SU-DHL-6 (cell line): ENCODE measurements at regions not wholly inside any gene's neighbourhood (a gene's known extent, or its start where the extent isn't known, plus 50 kb on each side); places are given as distances from the start of the nearest gene placed in this dataset.

Experiments used
- H2AFZ ChIP-seq: fragments of 200-600 bp; sonication (generic); 2 replicates; pipeline ENCODE4 v1.6.1; 2014; ENCODE audit warnings: low read depth, mild to moderate bottlenecking, moderate library complexity, mixed read lengths, antibody characterized with exemption, low read length; ENCODE audit not compliant: severe bottlenecking
- H3F3A ChIP-seq: fragments of 200-600 bp; shearing (Covaris generic); 2 replicates; pipeline ENCODE4 v1.6.0; 2016; ENCODE audit warnings: antibody characterized with exemption, mild to moderate bottlenecking; ENCODE audit not compliant: insufficient read depth
- H3K27ac ChIP-seq: fragments of 200-600 bp; sonication (generic); 2 replicates; pipeline ENCODE4 v1.5.1; 2016; ENCODE audit warnings: low read depth, mild to moderate bottlenecking, low read length, moderate library complexity, mixed read lengths
- H3K27me3 ChIP-seq: fragments of 200-600 bp; sonication (generic), shearing (Covaris generic); 2 replicates; pipeline ENCODE4 v1.6.0; 2014; ENCODE audit warnings: mild to moderate bottlenecking, low read length
- H3K36me3 ChIP-seq: fragments of 200-600 bp; sonication (generic); 2 replicates; pipeline ENCODE4 v1.6.1; 2014; ENCODE audit warnings: mild to moderate bottlenecking, low read length, mixed read lengths
- H3K4me2 ChIP-seq: fragments of 300-600, 200-600 bp; shearing (Covaris generic), sonication (generic); 2 replicates; pipeline ENCODE4 v1.6.0; 2014; ENCODE audit warnings: low read length, low read depth, mild to moderate bottlenecking; ENCODE audit not compliant: poor library complexity, severe bottlenecking
- H3K4me3 ChIP-seq: fragments of 200-600 bp; sonication (generic); 2 replicates; pipeline ENCODE4 v1.5.1; 2014; ENCODE audit warnings: antibody characterized with exemption, low read length, mild to moderate bottlenecking, mixed read lengths; ENCODE audit not compliant: insufficient read depth, poor library complexity, severe bottlenecking
- H3K79me2 ChIP-seq: fragments of 200-600 bp; sonication (generic); 2 replicates; pipeline ENCODE4 v1.6.1; 2014; ENCODE audit warnings: mild to moderate bottlenecking, low read length, moderate library complexity; ENCODE audit not compliant: insufficient read depth
- H3K9ac ChIP-seq: fragments of 200-600 bp; sonication (generic); 2 replicates; pipeline ENCODE4 v1.7.0; 2014; ENCODE audit warnings: mild to moderate bottlenecking, low read length
- H3K9me2 ChIP-seq: fragments of 200-600 bp; sonication (generic); replicated peaks from 2 replicates; pipeline ENCODE4 v1.6.1; 2014; ENCODE audit warnings: low read length; ENCODE audit not compliant: insufficient read depth
- H3K9me3 ChIP-seq: fragments of 200-600 bp; sonication (generic); 2 replicates; pipeline ENCODE4 v1.6.1; 2014; ENCODE audit warnings: low read length, mixed read lengths; ENCODE audit not compliant: insufficient read depth
- H4K20me1 ChIP-seq: fragments of 200-600 bp; sonication (generic); 2 replicates; pipeline ENCODE4 v1.6.1; 2014; ENCODE audit warnings: low read depth, mild to moderate bottlenecking, antibody characterized with exemption, low read length, moderate library complexity, mixed read lengths
- EZH2phosphoT487 ChIP-seq: fragments of 200-600 bp; sonication (generic), shearing (Covaris generic); conservative IDR thresholded peaks from 2 replicates; pipeline ENCODE4 v1.6.1; 2018; ENCODE audit warnings: mild to moderate bottlenecking, antibody characterized with exemption, low read length, moderate library complexity, mixed read lengths
- TF ChIP-seq, protein P1 (sequence below): fragments of 200-600 bp; sonication (generic); IDR thresholded peaks from one replicate; pipeline ENCODE4 v1.5.1; 2017; ENCODE audit warnings: antibody characterized with exemption, mild to moderate bottlenecking, low read length, moderate library complexity; ENCODE audit not compliant: insufficient read depth, poor library complexity, severe bottlenecking

DNA sequence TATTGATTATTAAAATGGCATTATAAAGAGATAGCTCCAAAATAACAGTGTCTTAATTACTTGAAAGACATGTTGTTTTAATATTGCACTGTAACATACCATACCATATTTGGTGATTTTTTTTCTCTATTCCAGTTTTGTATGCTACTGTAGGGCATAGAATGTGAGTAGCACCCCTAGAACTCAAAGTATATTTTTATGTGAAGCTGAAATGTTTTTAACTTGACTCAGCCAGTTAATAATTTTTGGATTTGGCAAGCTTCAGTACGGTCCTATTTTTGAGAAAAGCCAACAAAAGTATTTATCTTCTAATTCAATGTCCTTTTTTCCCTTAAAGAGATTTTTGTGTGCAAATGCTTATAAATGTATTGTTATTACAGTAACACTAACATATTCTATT, 593.8 kb downstream of the USP25 start:
- Histone ChIP-seq H3K9ac (no peak overlapping the region), H3K9me2 (no peaks in the 10 kb centered on the region), H3K9me3 (no peaks in the 10 kb centered on the region), H3K4me3 (no peak overlapping the region), H3K4me2 (no peak overlapping the region), H3K36me3 (no peaks in the 10 kb centered on the region; the same call in 1 of the 2 replicates), H2AFZ (no peak overlapping the region), H3K79me2 (no peaks in the 10 kb centered on the region), H4K20me1 (no peaks in the 10 kb centered on the region), H3K27ac (no peak overlapping the region), H3K27me3 (no peaks in the 10 kb centered on the region), H3F3A (no peaks in the 10 kb centered on the region)
- TF ChIP-seq, protein P1, sequence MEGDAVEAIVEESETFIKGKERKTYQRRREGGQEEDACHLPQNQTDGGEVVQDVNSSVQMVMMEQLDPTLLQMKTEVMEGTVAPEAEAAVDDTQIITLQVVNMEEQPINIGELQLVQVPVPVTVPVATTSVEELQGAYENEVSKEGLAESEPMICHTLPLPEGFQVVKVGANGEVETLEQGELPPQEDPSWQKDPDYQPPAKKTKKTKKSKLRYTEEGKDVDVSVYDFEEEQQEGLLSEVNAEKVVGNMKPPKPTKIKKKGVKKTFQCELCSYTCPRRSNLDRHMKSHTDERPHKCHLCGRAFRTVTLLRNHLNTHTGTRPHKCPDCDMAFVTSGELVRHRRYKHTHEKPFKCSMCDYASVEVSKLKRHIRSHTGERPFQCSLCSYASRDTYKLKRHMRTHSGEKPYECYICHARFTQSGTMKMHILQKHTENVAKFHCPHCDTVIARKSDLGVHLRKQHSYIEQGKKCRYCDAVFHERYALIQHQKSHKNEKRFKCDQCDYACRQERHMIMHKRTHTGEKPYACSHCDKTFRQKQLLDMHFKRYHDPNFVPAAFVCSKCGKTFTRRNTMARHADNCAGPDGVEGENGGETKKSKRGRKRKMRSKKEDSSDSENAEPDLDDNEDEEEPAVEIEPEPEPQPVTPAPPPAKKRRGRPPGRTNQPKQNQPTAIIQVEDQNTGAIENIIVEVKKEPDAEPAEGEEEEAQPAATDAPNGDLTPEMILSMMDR, result no peak
- TF ChIP-seq EZH2phosphoT487, result no peak

DNA sequence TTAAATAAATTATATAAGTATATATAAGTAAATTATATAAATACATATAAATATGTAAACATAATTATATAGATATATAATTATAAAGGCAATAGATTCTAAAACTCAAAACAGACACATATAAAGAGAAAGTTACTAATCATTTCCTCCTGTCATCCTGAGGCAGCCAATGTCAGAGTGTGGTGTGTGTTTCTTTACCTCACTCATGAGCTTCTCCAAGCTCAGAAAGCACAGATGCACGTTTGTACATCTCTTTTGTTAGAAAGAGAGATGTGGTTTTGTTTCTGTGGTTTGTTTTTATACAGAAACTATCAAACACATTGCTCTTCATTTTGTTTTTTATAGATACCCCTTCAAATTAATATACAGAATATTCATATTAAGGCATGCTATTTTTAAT, 594.8 kb downstream of the USP25 start:
- Histone ChIP-seq H3K27me3 (no peaks in the 10 kb centered on the region), H2AFZ (no peak overlapping the region), H3K79me2 (no peaks in the 10 kb centered on the region), H4K20me1 (no peaks in the 10 kb centered on the region), H3K9ac (no peak overlapping the region), H3K4me2 (no peak overlapping the region), H3K9me3 (no peaks in the 10 kb centered on the region), H3K36me3 (no peaks in the 10 kb centered on the region; the same call in 1 of the 2 replicates), H3K9me2 (no peaks in the 10 kb centered on the region), H3F3A (no peaks in the 10 kb centered on the region), H3K4me3 (no peak overlapping the region), H3K27ac (no peak overlapping the region)
- TF ChIP-seq EZH2phosphoT487, result no peak
- TF ChIP-seq, protein P1, result no peak

DNA sequence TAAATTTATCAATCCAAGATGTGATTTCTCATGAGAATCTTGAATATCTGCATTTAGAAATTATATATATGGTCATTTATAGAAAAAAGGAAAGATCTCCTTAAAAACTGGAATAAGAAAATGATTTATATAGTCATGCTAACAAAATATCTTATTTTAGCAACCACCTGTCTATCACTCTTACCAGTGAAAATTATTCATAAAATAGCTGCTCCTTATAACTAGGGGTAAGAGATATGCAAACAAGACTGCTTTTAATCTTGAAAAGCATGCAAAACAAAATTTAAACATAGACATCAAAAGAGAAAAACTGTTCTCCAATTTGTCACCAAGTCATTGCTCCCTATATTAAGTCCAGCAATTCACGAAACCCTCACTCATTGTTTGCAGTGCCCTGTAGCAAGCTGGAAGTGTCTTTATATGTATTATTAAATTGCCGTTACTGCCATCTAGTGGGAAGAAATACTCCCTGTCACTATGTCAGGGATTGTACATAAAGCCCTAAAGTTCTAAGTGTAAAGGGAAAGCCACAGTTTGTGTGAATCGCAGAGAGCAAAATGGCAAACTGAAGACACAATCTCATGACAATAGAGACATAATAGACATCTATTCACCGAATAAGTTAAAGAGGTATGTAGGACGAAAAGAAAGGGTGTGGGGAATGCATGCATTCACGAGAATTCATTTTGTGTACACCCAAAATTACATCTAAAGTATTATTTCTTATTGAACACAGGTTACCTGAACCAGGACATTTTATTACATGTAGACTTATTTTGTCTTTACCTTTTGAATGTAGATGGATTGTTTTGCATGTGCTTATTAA, 600.5 kb downstream of the USP25 start:
- Histone ChIP-seq H3K36me3 (no peaks in the 10 kb centered on the region), H3K4me2 (no peak overlapping the region), H3K9ac (no peak overlapping the region), H3K79me2 (no peaks in the 10 kb centered on the region), H3K27me3 (no peaks in the 10 kb centered on the region), H3K9me3 (no peaks in the 10 kb centered on the region), H3K4me3 (no peak overlapping the region), H2AFZ (peak overlapping the region; percentile 68), H4K20me1 (no peaks in the 10 kb centered on the region), H3K27ac (no peak overlapping the region), H3F3A (no peaks in the 10 kb centered on the region), H3K9me2 (no peaks in the 10 kb centered on the region)
- no peak for TF ChIP-seq EZH2phosphoT487
- TF ChIP-seq, protein P1, result peak; percentile 80
